HepG2 (cell line): ENCODE measurements at regions not wholly inside any gene's neighbourhood (a gene's known extent, or its start where the extent isn't known, plus 50 kb on each side); places are given as distances from the start of the nearest gene placed in this dataset.

ENCODE experiments used
- ATAC-seq: fragments of 200-7000 bp; cut with Tn5 transposase; 3 replicates; pipeline ENCODE4 v1.9.1; 2020; ENCODE audit warnings: mild to moderate bottlenecking, moderate library complexity
- BruUV-seq: library from RNA; stranded (reverse); fragments of 400-500 nt; replicated peaks from 2 replicates; lab custom pipeline; 2021; lab: Mats Ljungman, UMichigan
- CTCF ChIA-PET: fragments of 300-600 bp; formaldehyde crosslinking; extraction: SDS; loops from one replicate; lab custom pipeline; 2021; ENCODE audit warnings: low total read pairs, inconsistent platforms, low intra/inter-chr PET ratio; lab: Yijun Ruan, JAX
- POLR2A ChIA-PET: fragments of 350-600 bp; sonication (Branson Sonifier 250); formaldehyde crosslinking; loops from one replicate; lab custom pipeline; 2020; ENCODE audit warnings: antibody characterized with exemption, inconsistent platforms; lab: Yijun Ruan, JAX
- DNase-seq: peaks from one replicate; pipeline ENCODE4 v3.0.0-alpha.2; 2015; ENCODE audit warnings: low spot score
- FAIRE-seq: peaks from 3 replicates; lab custom pipeline; 2011; peaks lifted over from hg19 to GRCh38; lab: Jason Lieb, UNC
- H2AFZ ChIP-seq: one replicate; pipeline ENCODE4 v1.6.1; 2011; ENCODE audit warnings: low read length, inconsistent platforms
- H3K27ac ChIP-seq: fragments of 300-600 bp; 3 replicates; pipeline ENCODE4 v1.8.0; 2011; ENCODE audit warnings: mixed run types, mild to moderate bottlenecking, mixed read lengths, low read length, inconsistent platforms; ENCODE audit not compliant: insufficient read depth; ENCODE audit errors: extremely low read length
- H3K27me3 ChIP-seq, 2 experiments: fragments of 200-600 bp in 1 of 2; 2 replicates in 1 of 2; 3 replicates in 1 of 2; pipeline versions ENCODE4 v1.6.0 to v1.8.0; 2011; ENCODE audit warnings: low read length in 2 of 2, mild to moderate bottlenecking in 2 of 2, moderate library complexity in 2 of 2, inconsistent platforms in 1 of 2; ENCODE audit not compliant: insufficient read depth in 2 of 2, control insufficient read depth in 1 of 2
- H3K36me3 ChIP-seq, 2 experiments: fragments of 200-600 bp in 1 of 2; replicated peaks in 1 of 2; 2 replicates in 1 of 2; 3 replicates in 1 of 2; pipeline versions ENCODE4 v1.5.1 to v1.8.0; 2011; ENCODE audit warnings: low read length in 2 of 2, inconsistent platforms in 1 of 2; ENCODE audit not compliant: insufficient read depth in 2 of 2, control insufficient read depth in 1 of 2
- H3K4me1 ChIP-seq: 2 replicates; pipeline ENCODE4 v1.5.1; 2012; ENCODE audit warnings: low read length, inconsistent platforms; ENCODE audit not compliant: insufficient read depth
- H3K4me2 ChIP-seq: 2 replicates; pipeline ENCODE4 v1.6.0; 2011; ENCODE audit warnings: low read depth, low read length, inconsistent platforms
- H3K4me3 ChIP-seq, 3 experiments: fragments of 200-600 bp in 1 of 3; sonication (generic), shearing (Covaris generic) in 1 of 3; replicated peaks in 1 of 3; 2 replicates each; pipeline ENCODE4 v1.5.1; 2011 to 2016; ENCODE audit warnings: low read length in 3 of 3, inconsistent platforms in 2 of 3, low read depth in 2 of 3, mild to moderate bottlenecking in 2 of 3, control low read depth in 1 of 3, mixed read lengths in 1 of 3; ENCODE audit not compliant: insufficient read depth in 1 of 3
- H3K79me2 ChIP-seq: one replicate; pipeline ENCODE4 v1.6.1; 2011; ENCODE audit warnings: low read length, inconsistent platforms; ENCODE audit not compliant: insufficient read depth
- H3K9ac ChIP-seq: 2 replicates; pipeline ENCODE4 v1.6.0; 2011; ENCODE audit warnings: mild to moderate bottlenecking, low read depth, low read length, inconsistent platforms; ENCODE audit not compliant: insufficient read depth
- H3K9me3 ChIP-seq: 2 replicates; pipeline ENCODE4 v1.5.1; 2012; ENCODE audit warnings: mild to moderate bottlenecking, low read length
- H4K20me1 ChIP-seq: 2 replicates; pipeline ENCODE4 v1.6.0; 2011; ENCODE audit warnings: inconsistent platforms, mild to moderate bottlenecking, low read length, moderate library complexity; ENCODE audit not compliant: insufficient read depth
- CC2D1A ChIP-seq: sonication (generic); formaldehyde crosslinking; IDR thresholded peaks from 2 replicates; pipeline ENCODE4 v1.8.1; 2023; ENCODE audit warnings: mild to moderate bottlenecking, missing genetic modification reagents
- CENPT ChIP-seq: sonication (generic); formaldehyde crosslinking; IDR thresholded peaks from 2 replicates; pipeline ENCODE4 v1.8.0; 2022; ENCODE audit warnings: low read depth, mild to moderate bottlenecking, moderate library complexity, missing genetic modification reagents
- FOSL2 ChIP-seq: sonication (generic); formaldehyde crosslinking; IDR thresholded peaks from 2 replicates; pipeline ENCODE4 v1.4.0; 2020; ENCODE audit warnings: missing genetic modification reagents
- HNF1B ChIP-seq: sonication (generic); formaldehyde crosslinking; IDR thresholded peaks from 2 replicates; pipeline ENCODE4 v1.5.1; 2020; ENCODE audit warnings: mild to moderate bottlenecking, moderate library complexity, missing genetic modification reagents
- IKZF1 ChIP-seq: fragments of 450-650 bp; IDR thresholded peaks from 2 replicates; pipeline ENCODE4 v1.7.1; 2016
- MIER3 ChIP-seq: IDR thresholded peaks from 2 replicates; pipeline ENCODE4 v1.6.1; 2016; ENCODE audit warnings: missing compliant biosample characterization, borderline replicate concordance
- MYNN ChIP-seq: sonication (generic); formaldehyde crosslinking; IDR thresholded peaks from 2 replicates; pipeline ENCODE4 v1.4.0; 2020; ENCODE audit warnings: mild to moderate bottlenecking, low read depth, missing genetic modification reagents
- PRDM10 ChIP-seq: sonication (generic); formaldehyde crosslinking; IDR thresholded peaks from 2 replicates; pipeline ENCODE4 v1.4.0; 2020; ENCODE audit warnings: low read depth, missing genetic modification reagents
- RFX5 ChIP-seq: IDR thresholded peaks from 2 replicates; pipeline ENCODE4 v1.6.1; 2011; ENCODE audit warnings: low read depth, low read length, improper control_type of control experiment
- SCMH1 ChIP-seq: sonication (generic); formaldehyde crosslinking; IDR thresholded peaks from 2 replicates; pipeline ENCODE4 v1.9.0; 2021; ENCODE audit warnings: missing genetic modification reagents, mild to moderate bottlenecking, borderline replicate concordance
- SNAPC5 ChIP-seq: sonication (generic); formaldehyde crosslinking; IDR thresholded peaks from 2 replicates; pipeline ENCODE4 v1.8.1; 2023; ENCODE audit warnings: mild to moderate bottlenecking, missing genetic modification reagents, borderline replicate concordance
- SRSF1 ChIP-seq: fragments of 200-400 bp; formaldehyde crosslinking; optimal IDR thresholded peaks from 2 replicates; pipeline ENCODE3; 2017; ENCODE audit warnings: mild to moderate bottlenecking, low read depth, low read length, moderate library complexity
- TARDBP ChIP-seq: sonication (generic); formaldehyde crosslinking; IDR thresholded peaks from 2 replicates; pipeline ENCODE4 v1.8.0; 2022; ENCODE audit warnings: mild to moderate bottlenecking, missing genetic modification reagents
- TEAD2 ChIP-seq: sonication (generic); formaldehyde crosslinking; IDR thresholded peaks from 2 replicates; pipeline ENCODE4 v1.9.0; 2021; ENCODE audit warnings: missing genetic modification reagents
- ZBTB8A ChIP-seq: sonication (generic); formaldehyde crosslinking; IDR thresholded peaks from 2 replicates; pipeline ENCODE4 v1.4.0; 2020; ENCODE audit warnings: mild to moderate bottlenecking, low read depth, missing genetic modification reagents, borderline replicate concordance
- ZHX1 ChIP-seq: sonication (generic); formaldehyde crosslinking; IDR thresholded peaks from 2 replicates; pipeline ENCODE4 v1.8.1; 2022; ENCODE audit warnings: low read depth, mild to moderate bottlenecking, missing genetic modification reagents
- ZNF33A ChIP-seq: sonication (generic); formaldehyde crosslinking; IDR thresholded peaks from 2 replicates; pipeline ENCODE4 v1.5.1; 2020; ENCODE audit warnings: missing genetic modification reagents, mild to moderate bottlenecking, moderate library complexity, borderline replicate concordance
- ZSCAN12 ChIP-seq: sonication (generic); formaldehyde crosslinking; IDR thresholded peaks from 2 replicates; pipeline ENCODE4 v1.9.0; 2021; ENCODE audit warnings: mild to moderate bottlenecking, missing genetic modification reagents
- ZSCAN22 ChIP-seq: sonication (generic); formaldehyde crosslinking; IDR thresholded peaks from 2 replicates; pipeline ENCODE4 v1.4.0; 2020; ENCODE audit warnings: mild to moderate bottlenecking, missing genetic modification reagents
- WGBS: methylation state at CpG from one replicate; pipeline ENCODE4 v1.1.6; 2017; ENCODE audit warnings: low lambda C conversion rate; 5-methylcytosine and 5-hydroxymethylcytosine counted together
- in situ Hi-C: cut with HindIII; loops from 2 replicates; pipeline ENCODE4 v1.10.0; 2017; ENCODE audit warnings: low pct_unique_long_range_greater_than_20kb; ENCODE audit not compliant: extremely low pct_ligation_motif_present
- intact Hi-C: fragments of 100-400 bp; cut with micrococcal nuclease; formaldehyde crosslinking; loops from one replicate; pipeline ENCODE4 v1.10.0; 2022; ENCODE audit not compliant: unreplicated experiment

- WGBS: 0% methylated on average over 5 of the region's 5 CpGs
- Histone ChIP-seq H4K20me1 (no peaks in the 10 kb centered on the region), H3K4me3 (no peak overlapping the region), H3K27ac (no peak overlapping the region), H3K9ac (no peak overlapping the region), H3K27me3 (no peaks in the 10 kb centered on the region), H3K36me3 (no peaks in the 10 kb centered on the region), H3K79me2 (no peaks in the 10 kb centered on the region), H3K4me2 (no peak overlapping the region), H3K9me3 (no peaks in the 10 kb centered on the region), H2AFZ (no peak overlapping the region), H3K4me1 (no peaks in the 10 kb centered on the region)
- intact Hi-C loops (no loop called here), in situ Hi-C loops (no loop called here)
- no TSS peak for BruUV-seq
- FAIRE-seq (no peak), DNase-seq (no peak), ATAC-seq (no peak)
- CTCF ChIA-PET: no interaction called here
- POLR2A ChIA-PET: no interaction called here
- TF ChIP-seq TARDBP (CRISPR knock-in tag) (no peak), CC2D1A (CRISPR knock-in tag) (no peak), MYNN (CRISPR knock-in tag) (no peak), PRDM10 (CRISPR knock-in tag) (no peak), IKZF1 (no peak), FOSL2 (CRISPR knock-in tag) (no peak), HNF1B (CRISPR knock-in tag) (no peak), ZNF33A (no peak), SCMH1 (CRISPR knock-in tag) (no peak), TEAD2 (CRISPR knock-in tag) (no peak), MIER3 (CRISPR knock-in tag) (no peak), RFX5 (no peak), SRSF1 (no peak), CENPT (CRISPR knock-in tag) (no peak), ZSCAN12 (CRISPR knock-in tag) (no peak), ZSCAN22 (CRISPR knock-in tag) (no peak), ZHX1 (no peak), ZBTB8A (no peak), SNAPC5 (no peak)
These were observed 493.9 kb downstream of the CCDC171 start for GRCh38 chr9:16046713-16047112.
